ENCODE measurements at regions not wholly inside any gene's neighbourhood (a gene's known extent, or its start where the extent isn't known, plus 50 kb on each side); places are given as distances from the start of the nearest gene placed in this dataset.

GRCh38 chr6:156554160-156554559 is 223.0 kb upstream of the ARID1B start:
- TF ChIP-seq CTCF (IDR thresholded peaks at IDR 0.05) (no peak), POLR2AphosphoS5 (IDR thresholded peaks at IDR 0.05) (no peak), POLR2A (IDR thresholded peaks at IDR 0.05; ENCODE audit: low read depth) (no peak)

All from esophagus muscularis mucosa (tissue), 3 donors.